Skeletal muscle satellite cell (primary cell): ENCODE measurements at regions not wholly inside any gene's neighbourhood (a gene's known extent, or its start where the extent isn't known, plus 50 kb on each side); places are given as distances from the start of the nearest gene placed in this dataset.
"Not testable (repeated sequence)": the region's sequence is repeated elsewhere in the genome, so short reads cannot be mapped to it uniquely, and the experiment has no call there.

Experiments used
- H3K27me3 ChIP-seq: 2 replicates; pipeline ENCODE4 v1.7.0; 2013; ENCODE audit warnings: low read length; ENCODE audit not compliant: control insufficient read depth, insufficient read depth
- H3K36me3 ChIP-seq: 2 replicates; pipeline ENCODE4 v1.7.0; 2013; ENCODE audit warnings: mild to moderate bottlenecking, control low read depth, low read length; ENCODE audit not compliant: insufficient read depth
- H3K4me1 ChIP-seq: 2 replicates; pipeline ENCODE4 v1.7.0; 2013; ENCODE audit warnings: low read length; ENCODE audit not compliant: control insufficient read depth, insufficient read depth
- H3K4me2 ChIP-seq: 2 replicates; pipeline ENCODE4 v1.7.0; 2013; ENCODE audit warnings: mild to moderate bottlenecking, low read length
- H3K4me3 ChIP-seq: 2 replicates; pipeline ENCODE4 v1.7.0; 2013; ENCODE audit warnings: low read length
- H3K9ac ChIP-seq: 2 replicates; pipeline ENCODE4 v1.7.0; 2013; ENCODE audit warnings: mild to moderate bottlenecking, low read depth, low read length, moderate library complexity
- H3K9me3 ChIP-seq: replicated peaks from 2 replicates; pipeline ENCODE4 v1.7.0; 2013; ENCODE audit warnings: mild to moderate bottlenecking, control low read depth, low read length

DNA sequence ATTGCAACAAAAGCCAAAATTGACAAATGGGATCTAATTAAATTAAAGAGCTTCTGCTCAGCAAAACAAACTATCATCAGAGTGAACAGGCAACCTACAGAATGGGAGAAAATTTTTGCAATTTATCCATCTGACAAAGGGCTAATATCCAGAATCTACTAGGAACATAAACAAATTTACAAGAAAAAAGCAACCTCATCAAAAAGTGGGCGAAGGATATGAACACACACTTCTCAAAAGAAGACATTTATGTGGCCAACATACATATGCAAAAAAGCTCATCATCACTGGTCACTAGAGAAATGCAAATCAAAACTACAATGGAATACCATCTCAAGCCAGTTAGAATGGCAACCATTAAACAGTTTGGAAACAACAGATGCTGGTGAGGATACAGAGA lies 858.1 kb upstream of the FOXG1 start:
- H3K36me3 ChIP-seq, H3K27me3 ChIP-seq, H3K4me1 ChIP-seq, H3K9ac ChIP-seq, H3K9me3 ChIP-seq, H3K4me2 ChIP-seq, H3K4me3 ChIP-seq: not testable (repeated sequence)

DNA sequence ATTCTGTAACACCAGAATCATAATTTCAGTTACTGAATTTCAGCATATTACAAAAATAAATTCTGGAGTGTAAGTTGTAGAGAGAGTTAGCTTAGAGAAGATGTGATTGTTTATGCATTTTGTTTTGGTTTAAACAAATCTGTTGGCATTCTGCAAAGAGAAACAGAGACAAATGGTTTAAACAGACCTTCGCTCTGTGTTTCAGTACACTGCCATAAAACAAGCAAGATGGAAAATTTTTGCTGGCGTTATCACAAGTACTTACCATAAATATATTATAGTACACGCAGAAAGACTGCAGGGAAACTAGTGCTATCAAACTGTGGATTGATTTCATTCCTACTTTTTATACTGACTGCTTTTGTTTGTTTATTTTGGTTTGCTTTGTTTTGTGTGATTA lies 850.3 kb upstream of the FOXG1 start:
- no peak overlapping the region for H3K4me3 ChIP-seq
- no peaks in the 10 kb centered on the region for H3K4me1 ChIP-seq
- H3K27me3 ChIP-seq, result no peaks in the 10 kb centered on the region
- H3K9ac ChIP-seq, result no peak overlapping the region
- H3K4me2 ChIP-seq, result no peak overlapping the region
- H3K9me3 ChIP-seq, result peaks cover 3% of the 10 kb centered on the region
- no peaks in the 10 kb centered on the region for H3K36me3 ChIP-seq

- H3K9ac ChIP-seq, result no peak overlapping the region
- peaks cover 3% of the 10 kb centered on the region for H3K9me3 ChIP-seq
- H3K27me3 ChIP-seq, result no peaks in the 10 kb centered on the region
Measured at GRCh38 chr14:27917896-27918295, 848.7 kb upstream of the FOXG1 start.

DNA sequence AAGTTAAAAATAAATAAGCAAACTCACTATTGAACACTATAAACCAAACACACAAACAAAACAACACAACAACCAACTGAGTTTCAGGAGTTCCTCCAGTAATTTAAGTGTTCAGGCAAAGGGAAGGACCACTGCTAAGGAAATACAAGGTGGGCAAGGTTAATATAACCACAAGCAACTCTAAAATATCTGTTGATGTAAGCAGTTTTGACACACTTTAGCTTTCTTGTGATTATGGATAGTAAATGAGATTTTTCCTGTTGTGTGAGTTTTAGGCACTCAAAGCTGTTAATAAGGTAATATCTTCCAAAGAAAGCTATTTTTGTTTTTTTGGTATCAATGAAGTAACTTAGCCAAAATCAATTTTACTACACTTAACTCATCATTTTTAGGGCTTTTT lies 839.1 kb upstream of the FOXG1 start:
- no peaks in the 10 kb centered on the region for H3K36me3 ChIP-seq
- H3K27me3 ChIP-seq, result no peaks in the 10 kb centered on the region
- peaks cover 2% of the 10 kb centered on the region for H3K9me3 ChIP-seq
- H3K9ac ChIP-seq, result no peak overlapping the region
- H3K4me3 ChIP-seq, result no peak overlapping the region
- no peak overlapping the region for H3K4me2 ChIP-seq
- no peaks in the 10 kb centered on the region for H3K4me1 ChIP-seq

More at GRCh38 chr14:27917896-27918295, 848.7 kb upstream of the FOXG1 start:
- Histone ChIP-seq H3K4me2 (no peak overlapping the region), H3K4me3 (no peak overlapping the region), H3K4me1 (no peaks in the 10 kb centered on the region), H3K36me3 (no peaks in the 10 kb centered on the region)

- Histone ChIP-seq H3K9ac (no peak overlapping the region), H3K36me3 (no peaks in the 10 kb centered on the region), H3K4me2 (no peak overlapping the region), H3K9me3 (peaks cover 5% of the 10 kb centered on the region), H3K4me1 (no peaks in the 10 kb centered on the region), H3K27me3 (no peaks in the 10 kb centered on the region), H3K4me3 (no peak overlapping the region)
Measured at GRCh38 chr14:27929797-27930347, 836.7 kb upstream of the FOXG1 start.

DNA sequence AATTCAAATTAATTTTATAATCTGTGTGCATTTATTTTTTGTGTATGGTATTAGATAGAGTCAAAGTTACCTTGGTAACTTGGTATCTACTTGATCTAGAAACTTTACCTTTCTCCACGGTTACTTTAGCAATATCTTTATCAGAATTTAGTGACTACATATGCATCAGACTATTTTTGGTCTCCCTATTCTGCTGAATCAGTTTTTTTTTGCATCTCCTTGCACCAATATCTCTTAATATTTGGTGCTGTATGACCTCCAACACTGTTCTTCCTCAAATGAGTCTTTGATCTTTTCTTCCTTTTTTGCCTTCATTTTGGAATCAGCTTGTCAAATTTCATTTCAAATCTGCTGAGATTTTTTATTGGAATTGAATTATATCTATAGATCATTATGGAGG lies 828.2 kb upstream of the FOXG1 start:
- Histone ChIP-seq H3K36me3 (no peaks in the 10 kb centered on the region), H3K9me3 (no peaks in the 10 kb centered on the region), H3K9ac (no peak overlapping the region)

GRCh38 chr14:27945512-27945911 lies 821.1 kb upstream of the FOXG1 start:
- no peak overlapping the region for H3K9ac ChIP-seq

More for the DNA sequence above, 828.2 kb upstream of the FOXG1 start:
- no peaks in the 10 kb centered on the region for H3K27me3 ChIP-seq
- H3K4me2 ChIP-seq, result no peak overlapping the region
- no peaks in the 10 kb centered on the region for H3K4me1 ChIP-seq
- no peak overlapping the region for H3K4me3 ChIP-seq

GRCh38 chr14:27958757-27959156 lies 807.8 kb upstream of the FOXG1 start:
- Histone ChIP-seq H3K9me3 (peaks cover 21% of the 10 kb centered on the region), H3K36me3 (no peaks in the 10 kb centered on the region), H3K4me1 (no peaks in the 10 kb centered on the region), H3K9ac (no peak overlapping the region), H3K27me3 (no peaks in the 10 kb centered on the region), H3K4me3 (no peak overlapping the region), H3K4me2 (no peak overlapping the region)

More at GRCh38 chr14:27945512-27945911, 821.1 kb upstream of the FOXG1 start:
- Histone ChIP-seq H3K4me1 (no peaks in the 10 kb centered on the region), H3K9me3 (no peaks in the 10 kb centered on the region), H3K4me3 (no peak overlapping the region), H3K27me3 (no peaks in the 10 kb centered on the region), H3K36me3 (no peaks in the 10 kb centered on the region), H3K4me2 (no peak overlapping the region)

DNA sequence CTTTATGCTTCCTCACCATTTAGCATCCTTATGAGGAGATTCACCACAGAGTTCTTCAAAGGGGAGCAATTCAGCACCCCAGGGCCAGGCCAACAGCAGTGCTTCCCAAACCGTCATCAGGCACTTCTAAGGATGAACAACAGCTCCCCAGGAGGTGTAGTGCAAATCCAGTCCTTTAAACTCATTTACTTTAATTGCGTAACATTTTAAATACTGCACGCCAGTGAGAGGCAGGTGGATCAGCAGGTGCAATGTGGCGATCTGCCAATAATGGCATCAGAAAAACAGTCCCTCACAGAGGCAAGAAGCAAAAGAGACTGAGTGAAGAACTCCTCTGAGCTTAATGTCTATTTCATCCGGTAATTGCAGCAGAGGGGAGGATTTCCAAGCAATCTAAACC lies 770.9 kb upstream of the FOXG1 start:
- Histone ChIP-seq H3K27me3 (no peaks in the 10 kb centered on the region), H3K9ac (no peak overlapping the region), H3K9me3 (peaks cover 15% of the 10 kb centered on the region), H3K4me2 (no peak overlapping the region), H3K4me1 (no peaks in the 10 kb centered on the region), H3K4me3 (no peak overlapping the region), H3K36me3 (no peaks in the 10 kb centered on the region)

GRCh38 chr14:28001002-28001401 lies 765.6 kb upstream of the FOXG1 start:
- Histone ChIP-seq H3K36me3 (no peaks in the 10 kb centered on the region), H3K9me3 (peaks cover 18% of the 10 kb centered on the region), H3K9ac (no peak overlapping the region), H3K4me1 (no peaks in the 10 kb centered on the region), H3K27me3 (no peaks in the 10 kb centered on the region), H3K4me2 (no peak overlapping the region), H3K4me3 (no peak overlapping the region)

DNA sequence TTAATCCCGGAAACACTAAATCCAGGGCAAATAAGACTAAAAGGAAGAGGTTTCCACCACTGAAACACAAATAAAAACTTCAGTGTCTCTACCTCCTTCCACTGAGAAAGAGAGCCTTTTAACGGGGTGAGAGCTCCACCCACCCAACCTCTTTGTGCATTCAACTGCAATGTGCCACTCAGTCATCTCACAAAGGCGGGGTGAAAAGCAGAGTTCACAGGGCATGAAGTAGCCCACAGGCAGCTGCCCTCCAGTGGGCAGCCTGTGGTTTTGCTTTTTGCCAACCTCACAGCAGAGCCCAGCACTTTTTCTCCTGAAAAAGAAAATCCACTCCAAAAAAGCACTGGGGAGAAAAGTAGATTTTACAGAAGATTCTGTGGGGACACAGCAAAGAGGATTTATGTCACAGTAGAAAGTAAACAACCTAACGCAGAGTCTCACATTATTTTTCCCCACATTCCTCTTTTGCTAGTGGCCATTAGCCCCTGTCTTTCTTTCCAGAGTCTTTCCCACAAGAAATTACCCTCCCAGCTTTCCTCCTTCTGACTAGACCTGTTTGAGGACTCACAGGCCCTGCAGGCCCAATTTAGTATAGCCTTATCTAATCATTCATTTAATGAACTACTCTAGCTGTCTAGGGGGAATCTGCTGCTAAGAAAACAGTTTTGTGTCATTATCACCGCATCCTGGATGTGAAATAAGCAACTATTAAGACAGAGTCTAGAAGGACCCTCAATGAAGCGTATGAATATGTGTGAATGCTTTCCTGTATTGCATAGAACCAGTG lies 753.8 kb upstream of the FOXG1 start:
- Histone ChIP-seq H3K4me1 (no peaks in the 10 kb centered on the region), H3K36me3 (no peaks in the 10 kb centered on the region), H3K9me3 (no peaks in the 10 kb centered on the region), H3K9ac (no peak overlapping the region), H3K4me2 (no peak overlapping the region), H3K4me3 (no peak overlapping the region), H3K27me3 (no peaks in the 10 kb centered on the region)

DNA sequence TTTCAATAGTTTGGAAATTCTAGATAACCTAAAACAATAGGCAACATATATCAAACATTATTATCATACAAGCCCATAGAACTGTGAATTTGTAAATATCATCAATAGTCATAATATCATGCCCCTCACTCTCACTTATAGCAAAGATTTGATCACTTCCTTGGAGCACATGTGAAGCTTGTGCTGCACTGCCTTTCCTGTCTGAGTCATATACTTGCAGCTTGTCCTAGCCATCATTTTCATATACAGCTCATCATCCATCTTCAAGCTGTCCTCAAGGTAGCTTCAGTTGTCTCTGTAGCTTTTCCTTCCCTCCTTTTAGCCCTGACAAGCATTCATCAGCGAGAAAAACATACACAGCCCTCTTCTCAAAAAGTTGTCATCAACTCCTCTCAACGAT lies 746.5 kb upstream of the FOXG1 start:
- H3K4me3 ChIP-seq, result no peak overlapping the region
- peaks cover 3% of the 10 kb centered on the region for H3K9me3 ChIP-seq
- H3K4me1 ChIP-seq, result no peaks in the 10 kb centered on the region
- H3K9ac ChIP-seq, result no peak overlapping the region
- no peaks in the 10 kb centered on the region for H3K36me3 ChIP-seq
- no peaks in the 10 kb centered on the region for H3K27me3 ChIP-seq
- no peak overlapping the region for H3K4me2 ChIP-seq
